ENCODE measurements at regions not wholly inside any gene's neighbourhood (a gene's known extent, or its start where the extent isn't known, plus 50 kb on each side); places are given as distances from the start of the nearest gene placed in this dataset.
"Not testable (repeated sequence)": the region's sequence is repeated elsewhere in the genome, so short reads cannot be mapped to it uniquely, and the experiment has no call there.

- no peak for TF ChIP-seq E2F4 (CRISPR knock-in tag; IDR thresholded peaks at IDR 0.05; ENCODE audit: borderline replicate concordance, low read depth)
- no peak for TF ChIP-seq ZNF671 (CRISPR knock-in tag; IDR thresholded peaks at IDR 0.05)
- TF ChIP-seq ZNF396 (CRISPR knock-in tag; IDR thresholded peaks at IDR 0.05; ENCODE audit: borderline replicate concordance), result no peak
- no peak for TF ChIP-seq JAZF1 (CRISPR knock-in tag; IDR thresholded peaks at IDR 0.05)
- no peak for TF ChIP-seq ZBTB21 (CRISPR knock-in tag; IDR thresholded peaks at IDR 0.05; ENCODE audit: borderline replicate concordance)
- no peak for TF ChIP-seq ATF1 (CRISPR knock-in tag; IDR thresholded peaks at IDR 0.05)
- no peak for TF ChIP-seq MYBL2 (CRISPR knock-in tag; IDR thresholded peaks at IDR 0.05)
- no peak for TF ChIP-seq SOX15 (CRISPR knock-in tag; IDR thresholded peaks at IDR 0.05)
- no peak for TF ChIP-seq TP53 (CRISPR knock-in tag; IDR thresholded peaks at IDR 0.05)
- no peak for TF ChIP-seq FOXP4 (CRISPR knock-in tag; IDR thresholded peaks at IDR 0.05)
- no peak for TF ChIP-seq TEAD4 (CRISPR knock-in tag; IDR thresholded peaks at IDR 0.05)
- no peak for TF ChIP-seq IRF1 (CRISPR knock-in tag; IDR thresholded peaks at IDR 0.05)
- no peak for TF ChIP-seq CDX4 (CRISPR knock-in tag; IDR thresholded peaks at IDR 0.05; ENCODE audit: borderline replicate concordance)
- no peak for TF ChIP-seq SMAD3 (CRISPR knock-in tag; IDR thresholded peaks at IDR 0.05; ENCODE audit: borderline replicate concordance)
Observed at GRCh38 chrY:12296460-12296859, 404.6 kb upstream of the USP9Y start (continued).

GRCh38 chrY:12299796-12300195 is 401.2 kb upstream of the USP9Y start:
- H3K4me3 Mint-ChIP-seq; H3K27ac Mint-ChIP-seq; DNase-seq (ENCODE audit: low spot score); H3K36me3 Mint-ChIP-seq; H3K4me1 Mint-ChIP-seq; CTCF ChIA-PET; ATAC-seq; H3K27me3 Mint-ChIP-seq (ENCODE audit: low read depth): not testable (repeated sequence)
- POLR2A ChIA-PET, result interaction anchor here (0.6 kb wide), 1 partner anchor 316 kb away, joined by 5 read pairs; no protein-coding TSS in a partner anchor
- peaks cover 41% of the 10 kb centered on the region for H3K9me3 Mint-ChIP-seq

GRCh38 chrY:12303464-12303863 is 397.6 kb upstream of the USP9Y start:
- Mint-ChIP-seq H3K9me3 (peaks cover 51% of the 10 kb centered on the region), H3K27me3 (ENCODE audit: low read depth) (0 out of 2 replicates have a peak, but pooled peaks cover 3% of the 10 kb centered on the region), H3K4me1 (no peaks in the 10 kb centered on the region), H3K36me3 (peaks cover 16% of the 10 kb centered on the region), H3K4me3 (no peak overlapping the region), H3K27ac (no peak overlapping the region)
- ATAC-seq, result no peak
- no peak for TF ChIP-seq FOXP4 (CRISPR knock-in tag; IDR thresholded peaks at IDR 0.05)
- DNase-seq (ENCODE audit: low spot score), result no peak
- ChIA-PET POLR2A (no interaction called here), CTCF (no interaction called here)

- Mint-ChIP-seq H3K27me3 (ENCODE audit: low read depth) (0 out of 2 replicates have a peak, but pooled peaks cover 3% of the 10 kb centered on the region), H3K36me3 (peaks cover 15% of the 10 kb centered on the region), H3K4me1 (no peaks in the 10 kb centered on the region), H3K9me3 (peaks cover 54% of the 10 kb centered on the region), H3K27ac (no peak overlapping the region), H3K4me3 (no peak overlapping the region)
- ATAC-seq, result no peak
- CTCF ChIA-PET, result no interaction called here
- DNase-seq (ENCODE audit: low spot score), result no peak
- POLR2A ChIA-PET, result no interaction called here
- TF ChIP-seq NFE2L1 (CRISPR knock-in tag; IDR thresholded peaks at IDR 0.05) (no peak), PREB (CRISPR knock-in tag; IDR thresholded peaks at IDR 0.05; ENCODE audit: borderline replicate concordance) (no peak), HMGXB4 (CRISPR knock-in tag; IDR thresholded peaks at IDR 0.05) (no peak), FOXP4 (CRISPR knock-in tag; IDR thresholded peaks at IDR 0.05) (no peak), HMGA2 (CRISPR knock-in tag; IDR thresholded peaks at IDR 0.05) (no peak), TEAD1 (CRISPR knock-in tag; IDR thresholded peaks at IDR 0.05) (no peak)
Observed at GRCh38 chrY:12305456-12305855, 395.6 kb upstream of the USP9Y start.
